ENCODE measurements at regions not wholly inside any gene's neighbourhood (a gene's known extent, or its start where the extent isn't known, plus 50 kb on each side); places are given as distances from the start of the nearest gene placed in this dataset.

DNA sequence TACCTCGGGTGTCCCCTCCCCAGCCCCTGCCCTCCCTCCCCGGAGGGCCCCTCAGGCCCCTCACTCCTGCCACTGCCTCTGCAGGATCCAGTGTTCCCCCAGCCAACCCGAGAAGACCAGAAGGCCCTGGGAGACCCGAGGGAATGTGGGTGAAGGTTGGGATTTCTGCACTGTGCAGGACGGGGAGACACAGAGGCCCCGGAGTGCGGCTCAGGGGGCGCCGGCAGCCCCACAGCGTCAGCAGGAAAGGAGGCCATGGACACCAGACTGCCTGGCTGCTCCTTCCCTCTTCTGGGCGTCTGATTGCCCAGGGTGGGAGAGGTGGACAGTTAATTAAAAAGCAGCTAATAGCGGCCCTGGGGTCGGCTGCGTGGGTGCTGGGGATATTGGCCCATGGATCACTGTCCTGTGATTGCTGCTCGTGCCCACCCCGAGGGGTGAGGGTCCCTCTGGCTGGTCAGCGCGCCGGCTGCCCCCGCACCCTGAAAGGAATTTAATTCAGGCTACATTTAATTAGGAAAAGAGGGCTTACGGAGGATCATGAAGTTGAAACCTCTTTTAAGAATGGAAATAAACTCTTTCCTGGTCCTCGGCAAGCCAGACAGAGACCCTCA lies 57.8 kb upstream of the NKX1-1 start:
- H3K27ac ChIP-seq (ENCODE audit: low read length): no peak overlapping the region
- DNase-seq: no peak
- no peaks in the 10 kb centered on the region for H3K9me3 ChIP-seq (ENCODE audit: low read length)
- H3K9ac ChIP-seq (ENCODE audit: low read length): no peak overlapping the region
- H3K9me2 ChIP-seq (replicated peaks; ENCODE audit: insufficient read depth, low read length): no peaks in the 10 kb centered on the region
- H3K36me3 ChIP-seq (ENCODE audit: insufficient read depth, low read length): no peaks in the 10 kb centered on the region
- H3K79me2 ChIP-seq (ENCODE audit: low read length): no peaks in the 10 kb centered on the region
- H2AFZ ChIP-seq (ENCODE audit: low read length): no peak overlapping the region
- no peaks in the 10 kb centered on the region for H3K4me1 ChIP-seq (ENCODE audit: low read length)
- no peaks in the 10 kb centered on the region for H4K20me1 ChIP-seq (ENCODE audit: insufficient read depth, low read depth, low read length)
- H3K27me3 ChIP-seq (ENCODE audit: low read length): no peaks in the 10 kb centered on the region
- H3K4me3 ChIP-seq (ENCODE audit: low read length): no peak overlapping the region
- H3K4me2 ChIP-seq (ENCODE audit: low read depth, low read length, poor library complexity, severe bottlenecking): no peak overlapping the region

DNA sequence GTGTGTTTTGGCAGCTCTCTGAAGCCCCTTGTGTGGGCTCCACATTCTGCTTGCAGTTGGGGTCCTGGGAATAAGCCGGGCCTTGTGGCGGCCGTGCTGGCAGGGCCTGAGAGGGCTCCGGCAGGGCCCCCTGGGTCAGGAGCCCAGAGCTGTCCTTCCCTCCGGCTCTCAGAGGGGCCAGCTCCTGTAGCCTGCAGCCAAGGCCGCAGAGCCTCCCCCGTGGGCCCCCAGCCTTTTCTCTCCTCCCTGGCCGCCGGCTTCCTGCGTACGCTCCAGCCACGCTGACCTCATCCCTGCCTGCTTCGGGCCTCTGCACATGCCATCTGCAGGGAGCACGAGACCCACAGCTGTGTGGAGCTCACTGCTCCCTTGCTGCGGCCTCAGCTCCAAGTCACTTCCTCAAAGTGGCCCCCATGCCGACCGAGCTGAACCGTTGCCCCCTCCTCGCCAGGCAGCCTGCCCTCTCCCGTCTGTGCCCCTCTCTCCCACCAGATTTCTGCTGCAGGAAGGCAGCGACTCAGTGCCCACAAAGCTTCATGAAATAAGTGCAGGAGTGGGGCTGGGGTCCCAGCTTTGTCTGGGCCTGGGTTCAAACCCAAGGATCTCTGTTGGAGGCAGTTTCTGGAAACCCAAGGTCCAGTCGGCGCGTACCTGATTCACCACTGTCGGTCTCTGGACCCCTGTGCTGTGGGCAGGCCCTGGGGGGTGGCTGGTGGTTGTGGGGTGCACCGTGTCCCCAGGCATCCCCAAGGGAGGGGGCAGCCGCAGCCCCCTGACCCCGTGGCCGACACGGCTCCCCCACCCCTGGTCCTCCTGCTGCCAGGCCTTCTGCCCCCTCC lies 57.1 kb upstream of the NKX1-1 start:
- Histone ChIP-seq H3K36me3 (ENCODE audit: insufficient read depth, low read length) (no peaks in the 10 kb centered on the region), H3K4me2 (ENCODE audit: low read depth, low read length, poor library complexity, severe bottlenecking) (no peak overlapping the region), H3K9ac (ENCODE audit: low read length) (no peak overlapping the region), H3K27me3 (ENCODE audit: low read length) (no peaks in the 10 kb centered on the region), H3K79me2 (ENCODE audit: low read length) (no peaks in the 10 kb centered on the region), H2AFZ (ENCODE audit: low read length) (no peak overlapping the region), H3K27ac (ENCODE audit: low read length) (no peak overlapping the region), H3K9me2 (replicated peaks; ENCODE audit: insufficient read depth, low read length) (no peaks in the 10 kb centered on the region), H3K4me1 (ENCODE audit: low read length) (no peaks in the 10 kb centered on the region), H4K20me1 (ENCODE audit: insufficient read depth, low read depth, low read length) (no peaks in the 10 kb centered on the region), H3K4me3 (ENCODE audit: low read length) (no peak overlapping the region), H3K9me3 (ENCODE audit: low read length) (no peaks in the 10 kb centered on the region)
- no peak for DNase-seq

DNA sequence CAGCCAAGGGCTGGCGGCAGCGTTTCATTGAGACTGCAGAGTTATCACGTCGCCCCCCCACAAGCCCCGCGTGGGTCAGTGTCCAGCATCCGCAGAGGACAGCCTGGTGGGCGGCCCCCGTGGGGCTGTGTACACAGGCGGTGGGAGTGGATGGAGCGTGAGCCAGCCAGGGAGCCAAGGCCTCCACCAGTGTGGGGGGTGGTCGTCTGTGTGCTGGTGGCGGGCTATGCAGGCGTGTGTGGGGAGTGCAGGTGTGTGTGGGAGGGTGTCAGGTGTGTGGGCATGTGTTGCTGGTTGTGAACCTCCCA lies 56.5 kb upstream of the NKX1-1 start:
- Histone ChIP-seq H3K27me3 (ENCODE audit: low read length) (no peaks in the 10 kb centered on the region), H4K20me1 (ENCODE audit: insufficient read depth, low read depth, low read length) (no peaks in the 10 kb centered on the region), H3K9ac (ENCODE audit: low read length) (no peak overlapping the region), H3K4me2 (ENCODE audit: low read depth, low read length, poor library complexity, severe bottlenecking) (no peak overlapping the region), H2AFZ (ENCODE audit: low read length) (no peak overlapping the region), H3K36me3 (ENCODE audit: insufficient read depth, low read length) (no peaks in the 10 kb centered on the region), H3K4me1 (ENCODE audit: low read length) (no peaks in the 10 kb centered on the region), H3K79me2 (ENCODE audit: low read length) (no peaks in the 10 kb centered on the region), H3K27ac (ENCODE audit: low read length) (no peak overlapping the region), H3K4me3 (ENCODE audit: low read length) (no peak overlapping the region), H3K9me3 (ENCODE audit: low read length) (no peaks in the 10 kb centered on the region), H3K9me2 (replicated peaks; ENCODE audit: insufficient read depth, low read length) (no peaks in the 10 kb centered on the region)
- no peak for DNase-seq

DNA sequence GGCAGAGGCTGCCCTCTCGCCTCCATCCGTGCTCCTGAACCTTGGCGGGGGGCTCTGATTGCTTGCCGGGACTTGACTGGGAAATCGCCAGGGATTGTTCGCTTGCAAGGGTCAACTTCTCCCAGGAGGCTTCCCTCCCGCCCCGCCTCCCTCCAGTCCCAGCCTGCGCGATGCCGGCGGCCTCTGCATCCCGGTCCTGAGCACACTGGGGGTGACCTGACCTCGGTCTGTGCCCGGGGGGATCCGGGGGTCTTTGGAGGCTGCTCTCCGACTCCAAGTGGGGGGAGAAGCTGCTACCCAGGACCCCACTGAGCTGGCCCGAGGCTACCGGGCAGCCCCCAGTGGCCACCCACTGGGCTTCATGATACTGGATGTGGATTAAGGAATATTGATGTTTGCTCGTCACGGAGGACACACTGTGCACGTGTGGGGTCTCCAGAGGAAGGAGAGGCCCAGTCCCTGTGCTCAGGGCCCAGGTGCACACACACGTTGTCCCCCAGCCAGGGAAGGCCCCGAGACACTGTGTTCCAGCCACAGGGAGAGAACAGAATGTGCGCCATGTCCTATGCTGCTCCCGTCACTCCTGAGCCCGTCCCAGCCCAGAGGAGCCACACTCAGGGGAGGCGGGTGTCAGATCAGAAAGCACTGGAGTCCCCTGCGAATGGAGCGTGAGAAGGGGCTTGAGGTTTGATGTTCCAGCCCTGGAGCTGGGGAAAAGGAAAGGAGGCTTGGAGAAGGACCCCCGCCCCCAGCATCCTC lies 55.9 kb upstream of the NKX1-1 start:
- Histone ChIP-seq H3K9me2 (replicated peaks; ENCODE audit: insufficient read depth, low read length) (no peaks in the 10 kb centered on the region), H3K36me3 (ENCODE audit: insufficient read depth, low read length) (no peaks in the 10 kb centered on the region), H4K20me1 (ENCODE audit: insufficient read depth, low read depth, low read length) (no peaks in the 10 kb centered on the region), H3K27ac (ENCODE audit: low read length) (no peak overlapping the region), H2AFZ (ENCODE audit: low read length) (no peak overlapping the region), H3K27me3 (ENCODE audit: low read length) (no peaks in the 10 kb centered on the region), H3K4me1 (ENCODE audit: low read length) (no peaks in the 10 kb centered on the region), H3K9me3 (ENCODE audit: low read length) (no peaks in the 10 kb centered on the region), H3K4me2 (ENCODE audit: low read depth, low read length, poor library complexity, severe bottlenecking) (no peak overlapping the region), H3K9ac (ENCODE audit: low read length) (no peak overlapping the region), H3K79me2 (ENCODE audit: low read length) (no peaks in the 10 kb centered on the region), H3K4me3 (ENCODE audit: low read length) (no peak overlapping the region)
- no peak for DNase-seq

DNA sequence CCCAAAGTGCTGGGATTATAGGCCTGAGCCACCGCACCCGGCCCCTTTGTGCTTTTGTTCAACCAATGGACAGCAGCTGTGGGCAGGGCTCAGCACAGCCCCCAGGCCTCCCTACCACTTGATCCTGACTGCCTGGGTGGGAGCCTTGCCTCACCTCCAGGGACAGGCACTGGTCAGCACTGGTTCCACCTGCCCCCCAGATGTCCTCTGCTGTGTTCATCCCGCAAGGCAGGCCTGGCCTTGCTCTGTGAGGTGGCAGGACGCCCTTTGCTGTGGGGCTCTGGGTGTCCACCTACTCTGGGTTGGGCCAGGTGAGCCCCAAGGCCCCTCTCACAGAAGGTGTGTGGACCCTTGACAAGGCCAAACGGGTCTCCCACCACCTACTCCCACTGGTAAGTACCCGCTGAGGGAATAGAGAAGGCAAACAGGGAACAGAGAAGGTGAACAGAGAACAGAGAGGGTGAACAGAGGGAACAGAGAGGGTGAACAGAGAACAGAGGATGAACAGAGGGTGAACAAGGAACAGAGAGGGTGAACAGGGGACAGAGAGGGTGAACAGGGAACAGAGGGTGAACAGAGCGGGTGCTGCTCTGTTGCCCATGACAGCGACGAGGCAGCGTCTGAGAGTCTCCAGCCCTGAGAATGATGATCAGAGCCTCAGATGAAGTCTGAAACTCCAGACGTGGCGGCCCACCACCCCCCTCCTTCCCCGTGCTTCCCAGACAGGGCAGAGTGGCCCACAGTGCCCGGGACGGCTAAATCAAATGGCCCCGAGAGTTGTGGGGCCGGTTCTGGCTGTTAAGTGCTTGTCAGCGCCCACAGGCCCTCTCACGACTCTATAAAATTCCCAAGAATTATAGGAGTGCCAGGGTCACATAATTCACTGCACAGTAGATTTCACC lies 55.0 kb upstream of the NKX1-1 start:
- H3K9me3 ChIP-seq (ENCODE audit: low read length): no peaks in the 10 kb centered on the region

DNA sequence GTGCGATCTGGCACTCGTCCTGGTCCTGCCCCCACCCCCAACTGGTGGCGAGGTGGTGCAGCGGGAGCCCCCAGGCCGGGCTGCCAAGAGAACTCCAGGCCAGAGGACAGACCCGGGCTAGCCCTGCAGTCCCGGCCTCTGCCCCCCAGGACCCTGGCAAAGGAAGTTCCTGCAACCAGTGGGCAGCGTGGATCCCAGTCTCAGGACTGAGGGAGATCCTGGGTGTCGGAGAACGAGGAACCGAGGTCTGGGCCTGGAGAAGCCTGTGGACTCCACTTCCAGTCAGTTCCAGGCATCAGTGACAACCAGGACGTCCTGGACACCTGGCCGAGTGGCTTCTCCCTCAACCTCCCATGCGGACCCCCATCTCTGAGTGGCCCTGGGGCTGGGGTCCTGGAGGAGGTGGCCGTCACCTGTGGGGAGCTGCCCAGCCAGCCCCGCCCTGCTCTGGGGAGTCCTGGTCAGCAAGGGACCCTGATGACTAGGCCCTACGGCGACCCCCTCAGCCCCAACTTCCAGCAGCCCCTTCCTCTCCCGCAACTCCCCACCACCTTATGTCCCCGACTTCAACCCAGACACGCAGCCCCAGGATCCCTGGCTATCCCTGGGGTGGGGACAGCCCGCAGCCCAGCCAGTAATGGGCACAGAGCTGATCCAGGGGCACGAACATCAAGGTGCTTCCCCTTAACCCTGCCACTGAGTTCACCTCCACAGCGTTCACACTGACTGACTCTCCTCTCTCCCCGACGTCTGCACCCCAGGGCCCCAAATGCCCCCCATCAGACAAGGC lies 53.7 kb upstream of the NKX1-1 start:
- Histone ChIP-seq H3K9ac (ENCODE audit: low read length) (no peak overlapping the region), H3K27ac (ENCODE audit: low read length) (no peak overlapping the region)
- no peak for DNase-seq

More for the DNA sequence above, 55.0 kb upstream of the NKX1-1 start:
- Histone ChIP-seq H3K27me3 (ENCODE audit: low read length) (no peaks in the 10 kb centered on the region), H3K79me2 (ENCODE audit: low read length) (no peaks in the 10 kb centered on the region), H3K9me2 (replicated peaks; ENCODE audit: insufficient read depth, low read length) (no peaks in the 10 kb centered on the region), H3K4me1 (ENCODE audit: low read length) (no peaks in the 10 kb centered on the region), H3K4me2 (ENCODE audit: low read depth, low read length, poor library complexity, severe bottlenecking) (no peak overlapping the region), H3K4me3 (ENCODE audit: low read length) (no peak overlapping the region), H2AFZ (ENCODE audit: low read length) (no peak overlapping the region), H4K20me1 (ENCODE audit: insufficient read depth, low read depth, low read length) (no peaks in the 10 kb centered on the region), H3K36me3 (ENCODE audit: insufficient read depth, low read length) (no peaks in the 10 kb centered on the region), H3K27ac (ENCODE audit: low read length) (no peak overlapping the region), H3K9ac (ENCODE audit: low read length) (no peak overlapping the region)
- DNase-seq: no peak

DNA sequence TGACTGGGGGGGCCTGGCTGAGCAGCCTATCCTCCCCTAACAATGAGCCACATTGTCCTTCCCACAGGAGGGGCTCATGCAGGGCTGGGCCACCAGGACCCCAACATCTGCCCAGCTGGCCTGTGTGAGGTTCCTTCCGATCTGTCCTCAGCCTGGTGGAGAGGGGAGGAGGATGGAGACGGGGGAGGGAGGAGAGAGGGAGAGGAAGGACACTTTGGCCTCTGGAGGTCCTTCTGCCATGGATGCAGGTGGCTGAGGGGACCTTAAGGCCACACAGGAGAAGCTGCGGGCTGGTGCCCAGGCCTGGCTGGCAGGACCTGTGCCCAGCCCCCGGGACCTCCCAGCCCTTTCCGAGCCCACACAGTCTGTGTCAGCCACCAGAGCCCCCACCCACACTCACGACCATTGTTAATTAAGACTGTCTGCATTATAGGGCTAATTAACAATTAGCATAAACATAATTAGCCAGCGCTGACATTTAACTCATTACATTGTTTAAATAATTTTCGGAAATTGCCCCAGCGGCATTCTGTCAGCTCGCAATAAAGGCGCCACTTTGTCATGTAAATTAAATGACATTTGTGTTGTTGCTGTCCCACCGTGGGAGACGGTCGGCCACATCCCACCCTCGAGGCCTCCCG lies 53.0 kb upstream of the NKX1-1 start:
- Histone ChIP-seq H3K4me3 (ENCODE audit: low read length) (no peak overlapping the region), H3K27ac (ENCODE audit: low read length) (no peak overlapping the region), H4K20me1 (ENCODE audit: insufficient read depth, low read depth, low read length) (no peaks in the 10 kb centered on the region), H3K4me2 (ENCODE audit: low read depth, low read length, poor library complexity, severe bottlenecking) (no peak overlapping the region), H3K79me2 (ENCODE audit: low read length) (no peaks in the 10 kb centered on the region), H2AFZ (ENCODE audit: low read length) (no peak overlapping the region), H3K9me3 (ENCODE audit: low read length) (peaks cover 1% of the 10 kb centered on the region; the same call in 1 of the 2 replicates), H3K9me2 (replicated peaks; ENCODE audit: insufficient read depth, low read length) (no peaks in the 10 kb centered on the region), H3K4me1 (ENCODE audit: low read length) (no peaks in the 10 kb centered on the region), H3K9ac (ENCODE audit: low read length) (no peak overlapping the region), H3K36me3 (ENCODE audit: insufficient read depth, low read length) (no peaks in the 10 kb centered on the region), H3K27me3 (ENCODE audit: low read length) (no peaks in the 10 kb centered on the region; the same call in 1 of the 2 replicates)
- no peak for DNase-seq

More for the DNA sequence above, 53.7 kb upstream of the NKX1-1 start:
- H2AFZ ChIP-seq (ENCODE audit: low read length): no peak overlapping the region
- H3K4me3 ChIP-seq (ENCODE audit: low read length): no peak overlapping the region
- no peak overlapping the region for H3K4me2 ChIP-seq (ENCODE audit: low read depth, low read length, poor library complexity, severe bottlenecking)
- H3K9me3 ChIP-seq (ENCODE audit: low read length): no peaks in the 10 kb centered on the region
- no peaks in the 10 kb centered on the region for H3K79me2 ChIP-seq (ENCODE audit: low read length)
- no peaks in the 10 kb centered on the region for H3K9me2 ChIP-seq (replicated peaks; ENCODE audit: insufficient read depth, low read length)
- no peaks in the 10 kb centered on the region for H3K36me3 ChIP-seq (ENCODE audit: insufficient read depth, low read length)
- H3K4me1 ChIP-seq (ENCODE audit: low read length): no peaks in the 10 kb centered on the region
- no peaks in the 10 kb centered on the region for H3K27me3 ChIP-seq (ENCODE audit: low read length)
- H4K20me1 ChIP-seq (ENCODE audit: insufficient read depth, low read depth, low read length): no peaks in the 10 kb centered on the region

Data from Karpas-422 (cell line).